Activated naive CD8-positive, alpha-beta T cell (primary cell): ENCODE measurements at regions not wholly inside any gene's neighbourhood (a gene's known extent, or its start where the extent isn't known, plus 50 kb on each side); places are given as distances from the start of the nearest gene placed in this dataset.

Experiments used
- H3K27ac Mint-ChIP-seq: one replicate; pipeline ENCODE4 v1.8.0; 2021; ENCODE audit warnings: mixed read lengths
- H3K27me3 Mint-ChIP-seq: one replicate; pipeline ENCODE4 v1.8.0; 2021; ENCODE audit warnings: mixed read lengths
- H3K36me3 Mint-ChIP-seq: one replicate; pipeline ENCODE4 v1.8.0; 2021; ENCODE audit warnings: mixed read lengths
- H3K4me1 Mint-ChIP-seq: one replicate; pipeline ENCODE4 v1.8.0; 2021; ENCODE audit warnings: low read depth, mixed read lengths
- H3K4me3 Mint-ChIP-seq: one replicate; pipeline ENCODE4 v1.8.0; 2021; ENCODE audit warnings: mild to moderate bottlenecking, mixed read lengths
- H3K9me3 Mint-ChIP-seq: one replicate; pipeline ENCODE4 v1.8.0; 2021; ENCODE audit warnings: low read depth, mixed read lengths

DNA sequence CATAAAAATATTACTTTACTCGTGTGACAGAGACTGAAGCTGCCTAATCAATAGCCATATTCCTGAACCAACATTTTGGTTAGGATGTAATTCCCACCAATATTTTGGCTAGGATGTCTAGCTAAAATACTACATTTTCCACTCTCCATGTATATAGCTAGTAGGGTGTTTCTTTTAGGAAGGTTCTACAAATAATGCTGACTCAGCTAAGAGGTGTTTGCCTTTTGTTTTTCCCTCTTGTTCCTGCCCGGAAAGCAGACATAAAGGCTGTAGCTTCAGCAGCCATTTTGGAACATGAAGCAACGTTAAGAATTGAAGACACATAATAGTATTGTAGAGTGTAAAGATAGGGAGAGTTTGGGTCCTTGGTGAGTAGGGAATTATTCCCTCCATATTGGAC, 187.3 kb upstream of the PDZRN3 start:
- peaks cover 21% of the 10 kb centered on the region for H3K9me3 Mint-ChIP-seq
- H3K4me3 Mint-ChIP-seq, result no peak overlapping the region
- no peaks in the 10 kb centered on the region for H3K4me1 Mint-ChIP-seq
- no peaks in the 10 kb centered on the region for H3K27me3 Mint-ChIP-seq
- no peak overlapping the region for H3K27ac Mint-ChIP-seq
- no peaks in the 10 kb centered on the region for H3K36me3 Mint-ChIP-seq

DNA sequence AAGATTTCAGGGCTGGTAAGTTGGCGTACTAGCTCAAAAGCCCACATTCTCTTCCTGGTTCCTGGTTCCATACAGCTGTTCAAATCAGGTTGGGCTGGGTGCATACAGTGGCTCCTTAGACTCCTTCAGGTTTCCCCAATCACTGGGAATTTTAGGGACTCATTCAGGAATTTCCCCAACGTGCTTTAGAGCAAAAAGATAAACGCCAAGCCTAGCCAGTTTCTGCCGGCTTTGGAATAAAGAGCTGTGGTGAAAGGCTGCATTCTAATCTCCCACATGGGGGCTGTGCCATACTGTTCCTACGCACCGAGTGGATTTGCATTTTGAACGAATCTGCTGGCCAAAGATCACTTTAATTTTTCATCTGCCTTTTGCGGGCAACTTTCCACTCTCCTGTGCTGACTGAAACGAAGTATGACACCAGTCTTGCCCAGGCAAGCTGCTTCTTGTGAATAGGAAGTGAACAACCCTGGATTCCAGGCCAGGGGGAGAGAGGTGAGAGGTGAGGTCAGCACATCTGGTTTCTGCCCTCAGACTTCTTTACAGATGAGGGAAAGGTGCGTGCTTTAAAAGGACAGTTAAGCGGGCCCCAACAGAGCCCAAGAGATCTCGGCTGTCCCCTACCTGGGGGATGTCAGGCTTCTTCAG, 184.2 kb upstream of the PDZRN3 start:
- H3K9me3 Mint-ChIP-seq, result peaks cover 14% of the 10 kb centered on the region
- H3K27ac Mint-ChIP-seq, result no peak overlapping the region
- H3K4me1 Mint-ChIP-seq, result no peaks in the 10 kb centered on the region
- H3K36me3 Mint-ChIP-seq, result no peaks in the 10 kb centered on the region
- no peak overlapping the region for H3K4me3 Mint-ChIP-seq
- peaks cover 3% of the 10 kb centered on the region for H3K27me3 Mint-ChIP-seq

GRCh38 chr3:73805435-73805834, 180.7 kb upstream of the PDZRN3 start:
- Mint-ChIP-seq H3K27ac (no peak overlapping the region), H3K9me3 (no peaks in the 10 kb centered on the region), H3K4me1 (no peaks in the 10 kb centered on the region), H3K36me3 (no peaks in the 10 kb centered on the region), H3K4me3 (no peak overlapping the region), H3K27me3 (peaks cover 3% of the 10 kb centered on the region)

DNA sequence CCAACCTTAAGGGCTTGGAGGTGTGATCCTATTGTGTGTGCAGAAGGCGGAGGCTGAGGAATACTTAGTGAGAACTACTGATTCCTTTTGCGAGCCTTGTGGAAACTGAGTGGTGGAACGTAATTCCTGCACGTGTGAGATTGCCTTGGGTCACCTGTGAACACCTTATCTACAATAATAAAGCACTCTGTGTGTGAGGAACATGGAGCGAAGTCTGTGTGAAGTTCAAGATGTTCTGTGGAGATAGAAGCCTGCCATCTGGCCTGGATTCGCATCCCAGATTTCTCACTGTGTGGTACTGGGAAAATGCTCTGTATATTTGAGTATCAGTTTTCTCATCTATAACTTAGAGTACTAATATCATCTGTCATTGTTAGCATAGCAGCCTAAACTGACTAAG, 179.5 kb upstream of the PDZRN3 start:
- no peaks in the 10 kb centered on the region for H3K9me3 Mint-ChIP-seq
- no peaks in the 10 kb centered on the region for H3K36me3 Mint-ChIP-seq
- H3K27me3 Mint-ChIP-seq, result peaks cover 3% of the 10 kb centered on the region
- H3K27ac Mint-ChIP-seq, result no peak overlapping the region
- H3K4me3 Mint-ChIP-seq, result no peak overlapping the region
- no peaks in the 10 kb centered on the region for H3K4me1 Mint-ChIP-seq

- Mint-ChIP-seq H3K9me3 (no peaks in the 10 kb centered on the region), H3K36me3 (no peaks in the 10 kb centered on the region), H3K4me1 (no peaks in the 10 kb centered on the region), H3K27me3 (no peaks in the 10 kb centered on the region), H3K27ac (no peak overlapping the region), H3K4me3 (no peak overlapping the region)
Observed at GRCh38 chr3:73801444-73801843, 176.7 kb upstream of the PDZRN3 start.

- no peaks in the 10 kb centered on the region for H3K4me1 Mint-ChIP-seq
- H3K9me3 Mint-ChIP-seq, result peaks cover 5% of the 10 kb centered on the region
- no peak overlapping the region for H3K4me3 Mint-ChIP-seq
- H3K36me3 Mint-ChIP-seq, result no peaks in the 10 kb centered on the region
- H3K27me3 Mint-ChIP-seq, result no peaks in the 10 kb centered on the region
- H3K27ac Mint-ChIP-seq, result no peak overlapping the region
Observed at GRCh38 chr3:73797311-73797710, 172.6 kb upstream of the PDZRN3 start.

GRCh38 chr3:73796382-73796781, 171.6 kb upstream of the PDZRN3 start:
- Mint-ChIP-seq H3K4me3 (no peak overlapping the region), H3K9me3 (peaks cover 5% of the 10 kb centered on the region), H3K4me1 (no peaks in the 10 kb centered on the region), H3K36me3 (no peaks in the 10 kb centered on the region), H3K27ac (no peak overlapping the region), H3K27me3 (no peaks in the 10 kb centered on the region)

GRCh38 chr3:73791356-73791755, 166.6 kb upstream of the PDZRN3 start:
- no peak overlapping the region for H3K4me3 Mint-ChIP-seq
- peaks cover 5% of the 10 kb centered on the region for H3K9me3 Mint-ChIP-seq
- no peaks in the 10 kb centered on the region for H3K36me3 Mint-ChIP-seq
- no peaks in the 10 kb centered on the region for H3K27me3 Mint-ChIP-seq
- no peak overlapping the region for H3K27ac Mint-ChIP-seq
- H3K4me1 Mint-ChIP-seq, result no peaks in the 10 kb centered on the region

- H3K27me3 Mint-ChIP-seq, result no peaks in the 10 kb centered on the region
- no peaks in the 10 kb centered on the region for H3K36me3 Mint-ChIP-seq
- no peaks in the 10 kb centered on the region for H3K9me3 Mint-ChIP-seq
- no peak overlapping the region for H3K27ac Mint-ChIP-seq
- H3K4me3 Mint-ChIP-seq, result no peak overlapping the region
- no peaks in the 10 kb centered on the region for H3K4me1 Mint-ChIP-seq
Observed at GRCh38 chr3:73789825-73790444, 165.2 kb upstream of the PDZRN3 start.

DNA sequence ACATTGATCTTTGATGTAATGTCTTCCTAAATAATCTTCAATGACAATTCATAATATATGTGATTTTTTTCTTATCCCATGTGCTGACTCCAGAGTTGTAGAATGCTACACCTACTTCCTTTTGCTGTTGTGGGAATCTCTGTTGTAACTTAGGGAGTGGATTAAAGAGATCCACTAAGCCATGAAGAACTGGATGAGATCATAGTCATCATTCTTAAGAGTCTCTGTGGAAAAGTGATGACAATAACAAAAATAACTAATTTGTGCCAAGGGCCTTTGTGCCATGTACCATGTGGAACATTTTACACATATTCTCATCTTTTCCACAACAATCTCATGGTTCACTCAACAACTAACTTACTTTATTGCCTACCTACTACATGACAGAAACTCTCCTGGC, 162.9 kb upstream of the PDZRN3 start:
- H3K4me3 Mint-ChIP-seq, result no peak overlapping the region
- no peaks in the 10 kb centered on the region for H3K9me3 Mint-ChIP-seq
- H3K36me3 Mint-ChIP-seq, result no peaks in the 10 kb centered on the region
- no peaks in the 10 kb centered on the region for H3K4me1 Mint-ChIP-seq
- H3K27ac Mint-ChIP-seq, result no peak overlapping the region
- H3K27me3 Mint-ChIP-seq, result no peaks in the 10 kb centered on the region

DNA sequence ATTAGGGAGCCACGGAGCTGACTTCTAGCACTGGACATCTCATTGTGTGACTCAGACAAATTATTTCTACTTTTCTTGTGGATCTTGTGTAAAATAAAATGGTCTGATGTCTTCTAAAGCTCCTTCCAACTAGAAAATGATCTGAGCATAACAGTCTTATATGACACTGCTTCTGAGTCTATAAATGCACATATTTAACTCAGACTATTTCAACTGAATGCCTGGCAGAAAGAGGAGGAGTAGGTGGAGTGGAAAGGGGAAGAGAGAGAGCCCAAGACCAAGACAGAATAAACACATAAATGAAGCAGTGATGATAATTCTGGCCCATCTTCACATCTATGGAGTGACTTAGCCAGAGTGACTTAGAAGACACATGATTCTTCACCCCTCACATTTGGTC, 162.3 kb upstream of the PDZRN3 start:
- Mint-ChIP-seq H3K27me3 (no peaks in the 10 kb centered on the region), H3K36me3 (no peaks in the 10 kb centered on the region), H3K27ac (no peak overlapping the region), H3K9me3 (no peaks in the 10 kb centered on the region), H3K4me3 (no peak overlapping the region), H3K4me1 (no peaks in the 10 kb centered on the region)

DNA sequence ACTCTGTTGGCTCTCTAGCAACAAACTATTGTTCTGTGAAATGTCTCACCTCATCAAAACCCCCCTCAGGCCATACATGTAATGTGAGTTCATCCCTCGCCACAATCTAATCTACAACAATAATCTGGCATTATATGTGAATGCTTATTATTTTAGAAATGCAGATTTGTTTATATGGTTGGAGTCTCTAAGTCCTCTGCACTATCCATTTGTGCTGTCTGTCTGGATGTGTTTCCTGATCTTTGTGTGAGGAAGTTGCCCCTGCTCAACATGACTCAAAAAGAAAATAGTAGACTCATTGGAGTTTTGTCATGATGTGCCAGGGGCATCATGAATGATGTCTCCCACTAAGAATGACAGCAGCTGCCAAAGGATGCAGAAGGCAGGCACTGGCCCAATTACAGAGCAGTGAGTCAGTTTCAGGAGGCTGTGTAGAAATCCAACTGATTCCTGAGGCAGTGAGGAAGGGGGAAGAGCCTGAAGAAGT, 161.6 kb upstream of the PDZRN3 start:
- Mint-ChIP-seq H3K36me3 (no peaks in the 10 kb centered on the region), H3K27me3 (no peaks in the 10 kb centered on the region), H3K9me3 (no peaks in the 10 kb centered on the region), H3K4me3 (no peak overlapping the region), H3K4me1 (no peaks in the 10 kb centered on the region), H3K27ac (no peak overlapping the region)

DNA sequence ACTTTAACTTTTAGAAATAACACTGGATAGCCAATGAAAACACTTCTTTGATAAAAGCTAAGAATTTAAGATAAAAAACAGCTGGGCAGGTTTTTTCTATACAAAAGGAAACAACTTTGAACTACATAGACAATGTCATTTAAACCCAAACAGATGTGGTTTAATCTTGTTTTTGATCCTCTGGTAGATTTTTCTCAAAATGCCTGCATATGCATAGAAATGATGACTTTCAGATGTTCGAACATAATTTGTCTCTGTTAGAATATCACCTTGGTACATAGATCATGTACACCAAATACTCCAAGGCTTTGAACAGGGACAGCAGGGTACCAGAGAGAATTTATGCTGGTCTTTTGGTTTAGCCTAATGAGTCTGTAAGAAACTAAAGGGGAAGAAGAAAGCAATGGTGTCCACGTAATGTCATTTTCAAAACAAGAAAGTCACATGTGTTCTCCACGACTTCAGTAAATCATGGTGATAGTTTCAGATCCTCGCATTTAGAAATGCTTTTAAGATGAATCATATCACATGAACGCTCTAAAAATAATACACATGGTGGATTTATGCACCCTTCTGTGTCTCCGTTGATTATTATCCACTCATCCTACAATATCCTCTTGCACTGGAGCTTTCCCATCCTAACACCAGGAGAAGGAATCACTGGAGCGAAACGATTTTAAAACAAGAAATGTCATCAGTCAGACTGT, 160.1 kb upstream of the PDZRN3 start:
- H3K27ac Mint-ChIP-seq, result no peak overlapping the region

GRCh38 chr3:73783811-73784210, 159.1 kb upstream of the PDZRN3 start:
- no peaks in the 10 kb centered on the region for H3K27me3 Mint-ChIP-seq
- no peak overlapping the region for H3K4me3 Mint-ChIP-seq
- no peak overlapping the region for H3K27ac Mint-ChIP-seq
- H3K9me3 Mint-ChIP-seq, result no peaks in the 10 kb centered on the region
- no peaks in the 10 kb centered on the region for H3K4me1 Mint-ChIP-seq
- H3K36me3 Mint-ChIP-seq, result no peaks in the 10 kb centered on the region

More for the DNA sequence above, 160.1 kb upstream of the PDZRN3 start:
- Mint-ChIP-seq H3K36me3 (no peaks in the 10 kb centered on the region), H3K9me3 (no peaks in the 10 kb centered on the region), H3K27me3 (no peaks in the 10 kb centered on the region), H3K4me3 (no peak overlapping the region), H3K4me1 (no peaks in the 10 kb centered on the region)

GRCh38 chr3:73781541-73781940, 156.8 kb upstream of the PDZRN3 start:
- Mint-ChIP-seq H3K4me1 (no peaks in the 10 kb centered on the region), H3K27ac (no peak overlapping the region), H3K27me3 (no peaks in the 10 kb centered on the region), H3K9me3 (no peaks in the 10 kb centered on the region), H3K36me3 (no peaks in the 10 kb centered on the region), H3K4me3 (no peak overlapping the region)
